Stimulated activated CD8-positive, alpha-beta memory T cell treated with anti-CD3 and anti-CD28 coated beads, Interleukin-15, amount 100 ng/mL, for 4 hours (primary cell): ENCODE measurements at regions not wholly inside any gene's neighbourhood (a gene's known extent, or its start where the extent isn't known, plus 50 kb on each side); places are given as distances from the start of the nearest gene placed in this dataset.
A peak's percentile ranks its signal among the peaks of the same experiment; 100 is the strongest.

Experiments
- DNase-seq, 2 donors: peaks; one replicate each; pipeline ENCODE4 v3.0.0-alpha.2; 2020; ENCODE audit warnings: low read depth in 2 of 2

- DNase-seq = no peak
Measured at GRCh38 chr7:140242057-140243031, 65.6 kb upstream of the KDM7A start.

GRCh38 chr7:140239653-140239935 is 62.8 kb upstream of the KDM7A start:
- no peak for DNase-seq

- DNase-seq = no peak
Measured at GRCh38 chr7:140238778-140239652, 62.2 kb upstream of the KDM7A start.

GRCh38 chr7:140237390-140237789 is 60.6 kb upstream of the KDM7A start:
- DNase-seq = no peak

- DNase-seq = no peak
Measured at GRCh38 chr7:140236626-140237025, 59.8 kb upstream of the KDM7A start.

- no peak for DNase-seq
Measured at GRCh38 chr7:140235114-140235513, 58.3 kb upstream of the KDM7A start.

GRCh38 chr7:140232957-140233917 is 56.5 kb upstream of the KDM7A start:
- no peak for DNase-seq

GRCh38 chr7:140231771-140232491 is 55.1 kb upstream of the KDM7A start:
- no peak for DNase-seq

- peak; percentile 23 to 68 for DNase-seq
Measured at GRCh38 chr7:140230861-140231770, 54.3 kb upstream of the KDM7A start.

- peak; percentile 62 for DNase-seq
Measured at GRCh38 chr7:140230516-140230860, 53.7 kb upstream of the KDM7A start.

GRCh38 chr7:140229591-140230515 is 53.1 kb upstream of the KDM7A start:
- DNase-seq = peak; percentile 25 to 30

GRCh38 chr7:140229101-140229525 is 52.3 kb upstream of the KDM7A start:
- no peak for DNase-seq
